Mesodermal cell (in vitro differentiated cells): ENCODE measurements at regions not wholly inside any gene's neighbourhood (a gene's known extent, or its start where the extent isn't known, plus 50 kb on each side); places are given as distances from the start of the nearest gene placed in this dataset.
"Not testable (repeated sequence)": the region's sequence is repeated elsewhere in the genome, so short reads cannot be mapped to it uniquely, and the experiment has no call there.

Source experiments
- H3K27ac ChIP-seq: 2 replicates; pipeline ENCODE4 v1.7.0; 2013; ENCODE audit warnings: mild to moderate bottlenecking, low read depth, low read length, moderate library complexity; ENCODE audit not compliant: severe bottlenecking
- H3K36me3 ChIP-seq: 2 replicates; pipeline ENCODE4 v1.7.1; 2013; ENCODE audit warnings: mild to moderate bottlenecking, low read length, moderate library complexity; ENCODE audit not compliant: control insufficient read depth, insufficient read depth
- H3K4me1 ChIP-seq: one replicate; pipeline ENCODE4 v1.7.1; 2013; ENCODE audit warnings: mild to moderate bottlenecking, low read length; ENCODE audit not compliant: insufficient read depth, control insufficient read depth, poor library complexity, severe bottlenecking
- H3K4me3 ChIP-seq: 2 replicates; pipeline ENCODE4 v1.7.0; 2013; ENCODE audit warnings: low read length, control low read depth, mild to moderate bottlenecking; ENCODE audit not compliant: insufficient read depth, poor library complexity, severe bottlenecking; ENCODE audit errors: extremely low read depth
- H3K9me3 ChIP-seq: 2 replicates; pipeline ENCODE4 v1.7.1; 2013; ENCODE audit warnings: mild to moderate bottlenecking, low read length, moderate library complexity; ENCODE audit not compliant: control insufficient read depth
- WGBS, 2 experiments: methylation state at CpG; one replicate each; pipeline ENCODE4 v1.1.5; 2013; ENCODE audit warnings: missing lambda C conversion rate in 2 of 2; ENCODE audit not compliant: insufficient coverage in 2 of 2; 5-methylcytosine and 5-hydroxymethylcytosine counted together

DNA sequence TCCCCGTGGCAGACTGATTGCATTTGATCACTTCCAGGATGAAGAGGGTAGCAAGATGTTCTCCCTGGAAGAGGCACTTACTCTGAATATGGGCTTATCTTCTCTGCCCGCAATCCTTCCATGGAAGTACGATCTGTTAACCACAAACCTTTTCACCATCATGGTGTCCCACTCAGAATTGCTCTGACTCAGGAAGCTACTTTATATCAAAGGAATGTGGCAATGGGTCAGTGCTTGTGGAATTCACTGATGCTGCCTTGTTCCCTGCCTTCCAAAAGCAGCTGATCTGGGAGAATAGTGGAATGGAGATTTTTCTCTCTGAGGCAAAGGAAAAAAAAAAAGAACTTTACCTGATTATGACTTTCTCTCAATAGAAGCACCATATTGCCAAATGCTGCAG lies 306.1 kb upstream of the WSB1 start:
- H3K4me3 ChIP-seq, H3K27ac ChIP-seq, H3K4me1 ChIP-seq, H3K36me3 ChIP-seq: not testable (repeated sequence)
- WGBS, 2 experiments: 0 to 50% methylated on average over 1 to 2 of the region's 3 CpGs
- peaks cover 48% of the 10 kb centered on the region for H3K9me3 ChIP-seq

DNA sequence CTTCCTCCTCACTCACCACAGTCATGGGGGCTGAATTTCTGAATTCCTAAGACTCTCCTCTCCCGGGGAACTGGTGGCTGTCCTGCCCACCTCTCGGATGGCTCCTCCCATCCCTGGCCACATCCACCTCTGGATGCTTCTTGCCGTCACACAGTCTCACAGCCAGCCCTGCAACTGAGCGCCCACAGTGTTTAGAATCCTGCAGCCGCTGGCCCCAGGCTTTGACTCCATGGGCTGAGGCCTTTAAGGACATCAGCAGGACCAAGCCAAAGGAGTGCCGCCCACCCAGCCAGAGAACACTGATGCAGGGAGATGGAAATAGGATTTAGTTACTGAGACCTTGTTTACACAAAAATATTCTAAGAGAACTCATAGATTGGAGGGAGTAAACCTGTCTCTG lies 299.3 kb upstream of the WSB1 start:
- H3K4me3 ChIP-seq, H3K4me1 ChIP-seq, H3K36me3 ChIP-seq, H3K27ac ChIP-seq: not testable (repeated sequence)
- WGBS, 2 experiments: 79 to 95% methylated on average over 2 to 3 of the region's 6 CpGs
- H3K9me3 ChIP-seq: peaks cover 34% of the 10 kb centered on the region

DNA sequence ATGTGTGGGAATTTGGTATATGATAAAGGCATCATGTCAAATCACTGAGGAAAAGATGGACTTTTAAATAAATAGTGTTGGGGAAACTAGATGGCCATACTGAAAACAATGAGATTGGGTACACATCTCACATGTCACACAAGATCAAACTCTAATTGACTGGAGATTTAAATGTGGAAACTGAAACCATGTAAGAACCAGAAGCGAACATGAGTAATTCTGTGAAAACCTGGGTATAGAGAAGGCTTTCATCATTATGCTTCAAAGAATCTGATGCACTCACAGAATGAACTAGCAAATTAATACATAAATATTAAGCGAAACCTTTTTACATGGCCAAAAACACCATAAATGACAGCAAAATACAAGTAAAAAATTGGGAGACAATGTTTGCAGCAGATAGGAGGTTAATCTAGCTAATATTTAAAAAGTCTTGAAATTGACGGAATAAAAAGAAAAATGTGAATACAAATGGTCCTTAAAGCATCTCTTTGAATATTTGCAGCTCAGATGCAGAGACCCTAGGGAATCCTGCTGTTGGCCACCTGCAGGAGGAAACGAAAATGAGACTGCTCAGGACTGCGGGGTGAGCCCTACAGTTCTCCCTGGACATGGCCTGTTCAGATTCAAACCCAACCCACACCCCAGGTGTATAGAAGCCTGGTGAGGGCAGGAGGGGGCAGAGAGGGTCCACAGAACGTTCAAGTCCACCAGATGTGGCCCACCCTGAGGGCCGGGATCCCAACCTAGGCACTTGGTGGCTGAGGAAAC lies 297.6 kb upstream of the WSB1 start:
- H3K4me3 ChIP-seq, H3K36me3 ChIP-seq, H3K4me1 ChIP-seq, H3K27ac ChIP-seq: not testable (repeated sequence)
- peaks cover 33% of the 10 kb centered on the region for H3K9me3 ChIP-seq
- 50 to 88% methylated on average over 1 to 2 of the region's 7 CpGs for WGBS, 2 experiments

DNA sequence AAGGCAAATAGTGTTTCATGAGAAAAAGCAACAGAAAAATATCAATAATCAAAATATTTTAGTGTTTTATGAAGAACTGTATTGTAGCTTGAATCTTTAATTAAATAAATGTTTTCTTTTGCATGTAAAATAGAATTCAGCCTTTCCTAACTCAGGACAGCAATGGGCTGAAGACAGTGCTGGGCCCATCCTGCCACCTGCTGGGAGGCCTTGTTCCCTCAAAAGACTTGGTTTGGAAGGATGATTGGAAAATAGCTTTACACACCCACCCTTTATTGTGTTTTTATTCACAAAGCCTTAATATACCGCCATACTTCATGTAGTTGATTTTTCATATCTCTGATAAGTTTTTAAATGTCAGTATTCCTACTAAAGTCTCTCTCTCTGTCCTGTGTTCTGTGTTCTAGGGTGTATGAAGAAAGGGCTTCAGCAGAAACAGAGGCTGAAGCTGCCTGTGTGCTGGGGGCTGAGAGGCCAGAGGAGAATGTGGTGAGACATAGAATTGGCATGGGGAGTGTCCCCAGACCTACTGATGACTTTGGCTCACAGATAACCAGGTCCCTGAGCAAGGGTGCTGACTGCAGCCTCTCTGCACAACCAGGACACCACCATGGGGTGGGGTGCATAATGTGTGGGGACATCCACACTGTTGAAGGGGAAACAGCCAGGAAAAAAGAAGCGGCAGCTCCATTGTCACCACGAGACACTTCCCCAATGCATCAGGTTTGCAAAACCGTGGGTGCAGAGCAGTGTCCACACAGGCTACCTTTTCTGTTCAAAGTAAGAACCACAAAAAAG lies 286.0 kb upstream of the WSB1 start:
- 58 to 59% methylated on average over 3 of the region's 4 CpGs for WGBS, 2 experiments
- H3K4me1 ChIP-seq, H3K27ac ChIP-seq, H3K4me3 ChIP-seq, H3K36me3 ChIP-seq: not testable (repeated sequence)
- peaks cover 40% of the 10 kb centered on the region for H3K9me3 ChIP-seq

DNA sequence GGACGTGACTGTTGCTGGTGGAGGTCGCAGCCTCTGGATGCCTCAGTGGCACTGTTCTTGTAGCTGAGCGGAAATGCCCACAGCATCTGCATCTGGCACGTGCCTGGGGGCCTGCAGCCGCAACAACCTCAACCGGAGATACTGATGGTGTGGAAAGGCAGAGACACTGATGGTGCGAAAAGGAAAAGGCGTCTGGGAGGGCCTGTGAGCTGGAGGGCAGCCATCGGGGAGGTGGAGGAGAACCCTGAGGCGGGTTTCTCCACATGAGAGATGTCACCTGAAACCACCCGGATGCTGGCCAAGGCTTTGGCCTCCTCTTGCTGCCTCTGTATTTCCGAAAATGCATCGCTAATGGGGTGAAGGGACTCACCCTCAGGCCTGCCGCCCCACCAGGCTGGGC lies 284.8 kb upstream of the WSB1 start:
- Histone ChIP-seq H3K36me3 (no peaks in the 10 kb centered on the region), H3K4me3 (no peak overlapping the region), H3K27ac (no peak overlapping the region), H3K9me3 (peaks cover 32% of the 10 kb centered on the region), H3K4me1 (no peaks in the 10 kb centered on the region)
- WGBS, 2 experiments: 81 to 87% methylated on average over 12 to 13 of the region's 14 CpGs

DNA sequence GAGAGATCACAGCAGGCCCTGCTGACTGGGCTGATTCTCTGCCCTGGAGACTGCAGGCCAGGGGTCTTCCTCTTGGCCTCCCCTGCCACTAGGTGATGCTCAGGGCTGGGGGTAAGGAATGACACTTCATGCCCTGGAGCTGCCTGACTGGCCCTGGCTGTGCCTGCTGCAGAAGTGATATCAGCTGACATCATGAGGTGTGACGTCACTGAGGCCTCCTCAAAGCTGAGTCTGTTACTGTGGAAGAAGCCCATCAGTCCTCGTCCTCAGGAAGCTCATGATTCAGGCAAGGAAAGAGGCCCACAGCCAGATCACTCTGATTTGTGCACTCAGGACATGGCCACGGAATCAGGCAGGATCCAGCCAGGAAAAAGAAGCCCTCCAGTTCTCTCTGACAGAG lies 283.8 kb upstream of the WSB1 start:
- 32 to 43% methylated on average over 2 to 3 of the region's 3 CpGs for WGBS, 2 experiments
- H3K4me1 ChIP-seq, H3K27ac ChIP-seq, H3K36me3 ChIP-seq, H3K4me3 ChIP-seq: not testable (repeated sequence)
- H3K9me3 ChIP-seq: peaks cover 31% of the 10 kb centered on the region

DNA sequence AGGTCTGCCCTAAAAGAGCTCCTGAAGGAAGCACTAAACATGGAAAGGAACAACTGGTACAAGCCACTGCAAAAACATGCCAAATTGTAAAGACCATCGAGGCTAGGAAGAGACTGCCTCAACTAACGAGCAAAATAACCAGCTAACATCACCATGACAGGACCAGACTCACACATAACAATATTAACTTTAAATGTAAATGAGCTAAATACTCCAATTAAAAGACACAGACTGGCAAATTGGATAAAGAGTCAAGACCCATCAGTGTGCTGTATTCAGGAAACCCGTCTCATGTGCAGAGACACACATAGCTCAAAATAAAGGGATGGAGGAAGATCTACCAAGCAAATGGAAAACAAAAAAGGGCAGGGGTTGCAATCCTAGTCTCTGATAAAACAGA lies 263.4 kb upstream of the WSB1 start:
- H3K9me3 ChIP-seq: peaks cover 24% of the 10 kb centered on the region
- H3K36me3 ChIP-seq, H3K27ac ChIP-seq, H3K4me3 ChIP-seq, H3K4me1 ChIP-seq: not testable (repeated sequence)
- no CpG with 5 or more reads among the region's 3 CpGs for WGBS, 2 experiments

DNA sequence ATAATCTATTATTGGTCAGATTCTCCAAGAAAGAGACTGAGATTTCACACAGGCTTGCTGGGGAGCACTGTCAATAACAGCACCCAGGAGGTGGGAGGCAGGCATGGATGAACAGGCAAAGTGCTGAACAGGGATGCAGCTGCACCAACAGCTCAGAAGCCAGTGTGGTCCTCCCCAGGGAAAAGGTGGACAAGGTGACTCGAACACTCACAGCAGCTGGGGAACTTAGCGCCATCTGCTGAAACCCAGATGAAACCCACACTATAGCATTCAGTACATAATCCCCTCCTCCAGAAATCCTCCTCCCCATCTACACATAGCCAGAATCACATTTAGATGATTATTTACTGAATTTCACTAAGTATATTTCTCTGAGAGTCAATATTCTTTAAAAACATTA lies 255.2 kb upstream of the WSB1 start:
- Histone ChIP-seq H3K27ac (no peak overlapping the region), H3K36me3 (no peaks in the 10 kb centered on the region), H3K4me1 (no peaks in the 10 kb centered on the region), H3K4me3 (no peak overlapping the region), H3K9me3 (peaks cover 15% of the 10 kb centered on the region)
- WGBS, 2 experiments: 83 to 100% methylated on average over 1 to 2 of the region's 2 CpGs

DNA sequence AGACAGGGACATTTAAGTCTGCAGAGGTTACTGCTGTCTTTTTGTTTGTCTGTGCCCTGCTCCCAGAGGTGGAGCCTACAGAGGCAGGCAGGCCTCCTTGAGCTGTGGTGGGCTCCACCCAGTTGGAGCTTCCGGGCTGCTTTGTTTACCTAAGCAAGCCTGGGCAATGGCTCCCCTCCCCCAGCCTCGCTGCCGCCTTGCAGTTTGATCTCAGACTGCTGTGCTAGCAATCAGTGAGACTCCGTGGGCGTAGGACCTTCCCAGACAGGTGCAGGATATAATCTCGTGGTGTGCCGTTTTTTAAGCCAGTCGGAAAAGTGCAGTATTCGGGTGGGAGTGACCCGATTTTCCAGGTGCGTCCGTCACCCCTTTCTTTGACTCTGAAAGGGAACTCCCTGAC lies 248.9 kb upstream of the WSB1 start:
- not testable (repeated sequence) for H3K36me3 ChIP-seq, H3K27ac ChIP-seq, H3K4me1 ChIP-seq, H3K4me3 ChIP-seq
- WGBS, 2 experiments: 75 to 82% methylated on average over 10 to 12 of the region's 12 CpGs
- peaks cover 33% of the 10 kb centered on the region for H3K9me3 ChIP-seq

DNA sequence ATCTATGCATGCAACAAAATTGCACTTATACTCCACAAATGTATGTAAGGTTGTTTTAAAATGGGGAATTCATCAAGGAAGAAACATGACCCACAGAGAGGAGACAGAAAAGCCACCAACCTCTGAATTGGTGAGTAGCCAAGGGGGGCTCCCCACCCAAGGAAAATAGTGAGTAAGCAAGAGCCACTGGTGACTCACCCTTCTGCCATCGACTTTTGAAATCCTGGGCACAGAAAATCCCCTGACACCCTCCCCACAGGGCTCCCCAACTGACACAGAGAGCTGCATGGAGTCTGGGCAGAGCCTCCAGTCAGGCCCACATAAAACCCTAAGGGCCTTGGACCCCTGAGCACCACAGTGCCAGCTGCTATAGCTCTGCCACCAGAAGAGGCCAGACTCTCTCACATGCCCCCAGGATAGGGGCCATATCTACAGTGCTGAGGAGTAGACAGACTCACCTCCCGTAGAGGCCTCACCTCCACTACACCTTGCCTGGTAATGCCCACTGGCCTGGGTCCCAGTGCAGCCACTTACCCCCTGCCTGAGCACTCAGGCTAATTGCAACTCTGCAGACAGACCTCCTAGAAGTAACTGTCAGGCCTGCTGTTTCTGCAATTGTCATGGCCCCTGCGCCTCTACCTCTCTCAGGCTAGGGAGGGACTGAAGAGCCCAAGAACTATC lies 244.7 kb upstream of the WSB1 start:
- 59 to 68% methylated on average over 2 to 3 of the region's 3 CpGs for WGBS, 2 experiments
- Histone ChIP-seq H3K36me3 (no peaks in the 10 kb centered on the region), H3K9me3 (peaks cover 56% of the 10 kb centered on the region), H3K4me3 (no peak overlapping the region), H3K27ac (no peak overlapping the region), H3K4me1 (no peaks in the 10 kb centered on the region)
